Stimulated activated naive CD8-positive, alpha-beta T cell treated with anti-CD3 and anti-CD28 coated beads, Interleukin-15, amount 100 ng/mL, for 72 hours (primary cell): ENCODE measurements at regions not wholly inside any gene's neighbourhood (a gene's known extent, or its start where the extent isn't known, plus 50 kb on each side); places are given as distances from the start of the nearest gene placed in this dataset.
"Not testable (repeated sequence)": the region's sequence is repeated elsewhere in the genome, so short reads cannot be mapped to it uniquely, and the experiment has no call there.

Experiments used
- ATAC-seq: fragments of 150-1000 bp; cut with Tn5 transposase; 2 replicates; pipeline ENCODE4 v1.10.0; 2021; ENCODE audit warnings: mild to moderate bottlenecking, moderate library complexity
- DNase-seq, 2 donors: peaks; one replicate each; pipeline ENCODE4 v3.0.0; 2021 to 2022
- H3K27ac Mint-ChIP-seq, 2 donors: one replicate each; pipeline ENCODE4 v1.8.0; 2022; ENCODE audit warnings: mild to moderate bottlenecking in 2 of 2, mixed read lengths in 2 of 2, moderate library complexity in 2 of 2
- H3K27me3 Mint-ChIP-seq: one replicate; pipeline ENCODE4 v1.8.0; 2022; ENCODE audit warnings: mixed read lengths
- H3K4me1 Mint-ChIP-seq: one replicate; pipeline ENCODE4 v1.8.0; 2022; ENCODE audit warnings: mild to moderate bottlenecking, mixed read lengths
- H3K4me3 Mint-ChIP-seq, 2 donors: one replicate each; pipeline ENCODE4 v1.8.0; 2022; ENCODE audit warnings: mild to moderate bottlenecking in 2 of 2, mixed read lengths in 2 of 2, moderate library complexity in 1 of 2
- H3K9me3 Mint-ChIP-seq, 2 donors: one replicate each; pipeline ENCODE4 v1.8.0; 2022; ENCODE audit warnings: mixed read lengths in 2 of 2

DNA sequence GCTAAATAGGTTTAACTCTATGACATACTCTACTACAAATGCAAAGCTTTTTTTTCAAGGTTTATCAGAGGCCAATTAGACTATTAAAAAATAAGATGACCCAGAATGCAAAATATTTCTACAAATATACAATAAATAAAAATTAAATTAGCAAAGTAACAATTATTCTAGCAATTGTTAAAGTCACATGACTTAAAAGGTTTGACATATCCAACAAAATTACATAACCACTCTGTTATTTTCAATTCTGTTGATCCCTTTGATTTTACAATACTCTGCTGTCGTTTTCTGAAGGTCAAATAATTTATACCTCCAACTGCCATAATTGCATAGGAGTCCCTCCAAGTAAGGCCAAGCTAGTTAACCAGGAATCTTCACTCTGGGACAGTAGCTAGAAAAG is 292.6 kb upstream of the MIR17HG start:
- Mint-ChIP-seq H3K27ac (no peak overlapping the region), H3K4me1 (no peaks in the 10 kb centered on the region), H3K9me3 (peaks cover 13 to 14% of the 10 kb centered on the region in 2 donors), H3K4me3 (no peak overlapping the region), H3K27me3 (no peaks in the 10 kb centered on the region)
- no peak for DNase-seq
- no peak for ATAC-seq

GRCh38 chr13:91056746-91057145 is 290.7 kb upstream of the MIR17HG start:
- DNase-seq: no peak
- Mint-ChIP-seq H3K4me1 (no peaks in the 10 kb centered on the region), H3K9me3 (peaks cover 14 to 16% of the 10 kb centered on the region in 2 donors), H3K27ac (no peak overlapping the region), H3K27me3 (no peaks in the 10 kb centered on the region), H3K4me3 (no peak overlapping the region)
- peak; percentile 20 for ATAC-seq

GRCh38 chr13:91057507-91057906 is 290.0 kb upstream of the MIR17HG start:
- ATAC-seq, H3K27ac Mint-ChIP-seq, DNase-seq, H3K4me3 Mint-ChIP-seq, H3K4me1 Mint-ChIP-seq, H3K27me3 Mint-ChIP-seq: not testable (repeated sequence)
- H3K9me3 Mint-ChIP-seq: peaks cover 14 to 17% of the 10 kb centered on the region in 2 donors

DNA sequence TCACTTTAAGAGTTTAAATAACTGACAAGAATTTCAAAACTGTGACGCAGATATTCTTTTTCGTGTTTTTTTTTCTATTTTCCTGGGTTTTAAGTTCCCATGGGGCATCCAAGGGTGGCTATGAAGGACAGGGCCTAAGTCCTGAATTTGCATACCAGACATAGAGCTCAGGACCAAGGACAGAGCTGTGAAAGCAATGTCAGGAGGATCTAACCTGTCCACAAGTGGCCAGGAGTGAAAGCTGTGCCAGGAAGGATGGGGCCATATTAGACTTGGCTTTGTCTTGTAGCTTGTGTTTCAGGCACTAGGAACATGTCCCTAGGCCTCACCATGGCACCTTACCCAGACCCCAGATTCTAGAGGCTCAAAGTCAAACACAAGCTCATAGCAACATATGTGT is 289.4 kb upstream of the MIR17HG start:
- no peak for DNase-seq
- no peak for ATAC-seq
- no peaks in the 10 kb centered on the region for H3K27me3 Mint-ChIP-seq
- H3K9me3 Mint-ChIP-seq: peaks cover 14 to 17% of the 10 kb centered on the region in 2 donors
- H3K4me1 Mint-ChIP-seq: no peaks in the 10 kb centered on the region
- no peak overlapping the region for H3K4me3 Mint-ChIP-seq
- H3K27ac Mint-ChIP-seq: no peak overlapping the region

GRCh38 chr13:91058919-91059318 is 288.6 kb upstream of the MIR17HG start:
- Mint-ChIP-seq H3K9me3 (peaks cover 14 to 17% of the 10 kb centered on the region in 2 donors), H3K4me3 (no peak overlapping the region), H3K27me3 (no peaks in the 10 kb centered on the region), H3K27ac (no peak overlapping the region), H3K4me1 (no peaks in the 10 kb centered on the region)
- no peak for ATAC-seq
- DNase-seq: no peak

DNA sequence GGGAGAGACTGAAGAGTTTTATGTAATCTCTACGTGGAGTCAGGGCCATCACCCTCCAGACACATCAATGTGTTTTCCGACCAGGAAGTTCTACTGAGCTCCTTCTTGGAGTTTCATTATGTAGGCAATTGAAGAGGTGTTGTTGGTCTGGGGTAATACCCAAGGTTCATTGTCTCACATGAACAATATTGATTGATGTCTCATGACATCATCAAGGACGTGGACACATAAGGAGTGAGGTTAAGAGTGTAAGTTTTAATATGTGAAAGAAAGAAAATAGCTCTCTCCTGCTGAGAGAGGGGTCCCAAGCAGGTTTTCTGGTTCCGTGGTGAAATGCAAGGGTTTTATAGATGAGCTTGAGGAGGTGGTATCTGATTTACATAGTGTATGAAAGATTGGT is 280.7 kb upstream of the MIR17HG start:
- no peaks in the 10 kb centered on the region for H3K27me3 Mint-ChIP-seq
- H3K27ac Mint-ChIP-seq: no peak overlapping the region
- H3K4me1 Mint-ChIP-seq: no peaks in the 10 kb centered on the region
- H3K9me3 Mint-ChIP-seq: peaks cover 2 to 6% of the 10 kb centered on the region in 2 donors
- ATAC-seq: no peak
- DNase-seq: no peak
- no peak overlapping the region for H3K4me3 Mint-ChIP-seq

GRCh38 chr13:91072486-91072885 is 275.0 kb upstream of the MIR17HG start:
- H3K27me3 Mint-ChIP-seq: no peaks in the 10 kb centered on the region
- H3K4me3 Mint-ChIP-seq: no peak overlapping the region
- peak overlapping the region in 1 of 2 donors; percentile 25 for H3K27ac Mint-ChIP-seq
- ATAC-seq (no peak), DNase-seq (no peak)
- H3K9me3 Mint-ChIP-seq: peaks cover 0 to 4% of the 10 kb centered on the region in 2 donors
- no peaks in the 10 kb centered on the region for H3K4me1 Mint-ChIP-seq

GRCh38 chr13:91074091-91074490 is 273.4 kb upstream of the MIR17HG start:
- Mint-ChIP-seq H3K27ac (no peak overlapping the region), H3K27me3 (no peaks in the 10 kb centered on the region), H3K9me3 (peaks cover 0 to 4% of the 10 kb centered on the region in 2 donors), H3K4me1 (no peaks in the 10 kb centered on the region), H3K4me3 (no peak overlapping the region)
- ATAC-seq (no peak), DNase-seq (no peak)

DNA sequence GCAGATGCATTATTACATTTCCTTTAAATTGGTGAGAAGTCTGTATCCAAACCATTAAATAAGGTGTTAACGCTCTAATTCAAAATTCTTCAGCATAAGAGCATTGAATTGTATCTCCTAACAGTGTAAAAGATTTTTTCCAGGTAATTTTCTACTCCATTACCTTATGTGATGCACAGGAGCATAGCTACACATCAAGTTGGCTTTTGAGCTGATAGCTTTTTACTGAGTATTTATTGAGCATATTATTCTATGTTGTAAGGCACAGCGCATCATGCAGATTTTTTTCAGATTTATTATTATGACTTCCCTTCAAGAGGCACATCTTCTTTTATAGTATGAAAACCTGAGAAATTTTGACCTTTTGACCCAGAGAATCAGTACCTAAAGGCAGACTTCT is 270.7 kb upstream of the MIR17HG start:
- ATAC-seq: no peak
- Mint-ChIP-seq H3K9me3 (peaks cover 0 to 4% of the 10 kb centered on the region in 2 donors), H3K4me3 (no peak overlapping the region), H3K27ac (no peak overlapping the region), H3K27me3 (peaks cover 6% of the 10 kb centered on the region), H3K4me1 (no peaks in the 10 kb centered on the region)
- DNase-seq: no peak

- Mint-ChIP-seq H3K9me3 (no peaks in the 10 kb centered on the region), H3K4me1 (no peaks in the 10 kb centered on the region), H3K27me3 (peaks cover 9% of the 10 kb centered on the region), H3K4me3 (no peak overlapping the region), H3K27ac (no peak overlapping the region)
- ATAC-seq (no peak), DNase-seq (no peak)
Observed at GRCh38 chr13:91078093-91078679, 269.3 kb upstream of the MIR17HG start.

GRCh38 chr13:91079176-91079575 is 268.3 kb upstream of the MIR17HG start:
- Mint-ChIP-seq H3K27ac (no peak overlapping the region), H3K27me3 (peaks cover 9% of the 10 kb centered on the region), H3K4me3 (no peak overlapping the region), H3K9me3 (no peaks in the 10 kb centered on the region), H3K4me1 (no peaks in the 10 kb centered on the region)
- ATAC-seq (no peak), DNase-seq (no peak)

GRCh38 chr13:91085127-91085526 is 262.4 kb upstream of the MIR17HG start:
- H3K4me3 Mint-ChIP-seq: no peak overlapping the region
- H3K9me3 Mint-ChIP-seq: no peaks in the 10 kb centered on the region
- peaks cover 9% of the 10 kb centered on the region for H3K27me3 Mint-ChIP-seq
- H3K4me1 Mint-ChIP-seq: no peaks in the 10 kb centered on the region
- no peak overlapping the region for H3K27ac Mint-ChIP-seq
- DNase-seq: no peak
- no peak for ATAC-seq

DNA sequence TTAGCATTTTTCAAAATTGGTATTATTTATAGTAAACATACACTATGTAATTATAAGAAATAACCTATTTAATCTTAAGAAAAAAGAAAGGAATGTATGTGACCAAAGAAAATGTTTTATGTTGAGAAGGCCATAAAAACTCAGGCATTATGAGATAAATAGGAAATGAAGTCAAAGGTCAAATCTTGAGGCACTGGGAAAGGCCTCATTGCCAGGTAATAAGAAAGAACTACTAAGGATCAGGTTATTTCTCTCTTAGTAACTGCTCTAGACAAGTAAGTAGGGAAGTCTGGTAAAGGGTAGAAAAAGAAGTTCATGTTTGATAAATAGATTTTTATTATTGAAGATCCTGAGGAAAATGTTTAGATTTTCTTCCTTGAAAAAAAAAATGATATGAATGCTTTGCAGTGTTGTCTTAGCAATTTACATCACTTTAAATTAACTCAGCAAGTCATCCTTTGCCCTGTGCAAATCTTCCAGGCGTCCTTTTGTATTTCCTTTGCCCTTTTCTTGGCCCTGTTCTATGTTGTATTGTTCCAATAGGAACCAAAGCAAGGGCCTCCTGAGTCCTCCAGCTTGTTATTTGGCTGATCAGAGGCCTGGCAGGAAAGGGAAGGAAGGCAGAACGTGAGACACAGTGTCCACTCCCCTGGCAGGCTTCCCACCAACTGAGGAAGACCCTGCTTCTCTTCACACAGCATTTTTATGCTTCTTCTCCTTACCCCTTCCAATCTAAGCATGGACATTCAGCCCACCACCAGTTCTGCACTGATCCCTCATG is 260.4 kb upstream of the MIR17HG start:
- DNase-seq (no peak), ATAC-seq (no peak)
- no peaks in the 10 kb centered on the region for H3K4me1 Mint-ChIP-seq
- H3K27ac Mint-ChIP-seq: no peak overlapping the region
- no peaks in the 10 kb centered on the region for H3K9me3 Mint-ChIP-seq
- no peaks in the 10 kb centered on the region for H3K27me3 Mint-ChIP-seq
- no peak overlapping the region for H3K4me3 Mint-ChIP-seq

DNA sequence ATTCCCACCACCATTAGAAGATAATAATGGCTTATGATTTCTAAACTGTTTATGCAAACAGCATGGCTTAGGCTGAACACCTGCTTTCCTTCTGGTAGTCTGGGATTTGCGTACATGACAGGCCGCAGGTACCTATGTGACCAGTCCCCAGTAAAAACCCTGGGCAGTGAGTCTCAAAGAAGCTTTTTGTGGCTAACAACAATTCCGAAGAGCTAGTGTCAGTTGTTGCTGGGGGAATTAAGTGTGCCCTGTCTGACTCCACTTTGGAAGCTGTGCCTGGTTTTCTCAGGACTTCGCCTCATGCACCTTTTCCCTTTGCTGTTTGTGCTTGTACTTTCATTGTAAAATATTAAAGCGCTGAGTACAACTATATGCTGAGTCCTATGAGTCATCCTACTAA is 250.2 kb upstream of the MIR17HG start:
- ATAC-seq (no peak), DNase-seq (no peak)
- Mint-ChIP-seq H3K27ac (no peak overlapping the region), H3K4me3 (no peak overlapping the region), H3K4me1 (no peaks in the 10 kb centered on the region), H3K27me3 (no peaks in the 10 kb centered on the region), H3K9me3 (no peaks in the 10 kb centered on the region)

DNA sequence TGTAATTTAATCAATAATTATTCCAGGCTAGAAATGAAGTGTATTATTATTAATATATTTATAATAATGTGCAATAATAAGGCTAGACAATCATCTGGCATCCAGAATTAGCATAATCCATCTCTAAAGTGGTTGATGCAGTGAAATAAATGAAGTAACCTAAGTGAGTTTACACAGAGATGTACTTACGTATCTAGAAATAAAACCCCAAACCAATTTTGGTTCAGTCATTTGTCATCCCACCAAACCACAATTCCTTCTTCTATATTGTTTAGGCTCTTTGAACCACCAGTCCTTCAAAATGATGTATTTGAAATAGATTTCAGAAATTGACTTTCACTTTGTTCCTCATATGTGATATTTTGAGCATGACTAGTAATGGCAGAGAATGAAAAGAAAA is 247.6 kb upstream of the MIR17HG start:
- no peak overlapping the region for H3K4me3 Mint-ChIP-seq
- DNase-seq (no peak), ATAC-seq (no peak)
- no peaks in the 10 kb centered on the region for H3K4me1 Mint-ChIP-seq
- H3K27me3 Mint-ChIP-seq: no peaks in the 10 kb centered on the region
- H3K27ac Mint-ChIP-seq: no peak overlapping the region
- H3K9me3 Mint-ChIP-seq: no peaks in the 10 kb centered on the region

DNA sequence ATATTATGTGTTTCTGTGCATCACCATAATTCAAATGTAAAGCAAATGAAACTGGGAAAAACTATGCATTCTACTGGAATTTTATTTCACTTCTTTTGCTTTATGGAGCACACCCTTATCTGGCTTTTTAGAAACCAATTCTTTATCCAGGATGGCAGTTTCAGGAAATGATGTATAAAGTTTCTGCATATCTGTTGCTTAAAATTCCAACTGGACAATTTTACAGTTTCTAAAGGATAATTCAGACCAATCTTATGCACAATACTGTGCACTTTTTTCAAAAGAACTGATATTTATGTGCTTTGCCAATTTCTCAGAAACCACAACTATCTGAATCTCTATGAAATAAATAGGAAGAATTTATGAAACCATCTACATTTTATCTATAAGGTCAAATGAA is 246.5 kb upstream of the MIR17HG start:
- Mint-ChIP-seq H3K27ac (no peak overlapping the region), H3K4me3 (no peak overlapping the region), H3K27me3 (no peaks in the 10 kb centered on the region), H3K9me3 (no peaks in the 10 kb centered on the region), H3K4me1 (no peaks in the 10 kb centered on the region)
- DNase-seq (no peak), ATAC-seq (no peak)

GRCh38 chr13:91101381-91101780 is 246.1 kb upstream of the MIR17HG start:
- no peak for DNase-seq
- H3K27me3 Mint-ChIP-seq: no peaks in the 10 kb centered on the region
- ATAC-seq: no peak
- no peaks in the 10 kb centered on the region for H3K9me3 Mint-ChIP-seq
- no peak overlapping the region for H3K4me3 Mint-ChIP-seq
- H3K4me1 Mint-ChIP-seq: no peaks in the 10 kb centered on the region
- H3K27ac Mint-ChIP-seq: no peak overlapping the region
